MM.1S (cell line): ENCODE measurements at regions not wholly inside any gene's neighbourhood (a gene's known extent, or its start where the extent isn't known, plus 50 kb on each side); places are given as distances from the start of the nearest gene placed in this dataset.

ENCODE experiments used
- EZH2 ChIP-seq: fragments of 300-600 bp; sonication (generic); optimal IDR thresholded peaks from 2 replicates; pipeline ENCODE3; 2017; ENCODE audit warnings: low read depth, mild to moderate bottlenecking, antibody characterized with exemption, low read length, mixed read lengths
- EZH2phosphoT487 ChIP-seq: fragments of 300-600 bp; sonication (generic); IDR thresholded peaks from 2 replicates; pipeline ENCODE4 v1.6.1; 2018; ENCODE audit warnings: antibody characterized with exemption, low read length
- TF ChIP-seq, protein P1 (sequence below): fragments of 300-600 bp; sonication (generic); IDR thresholded peaks from 2 replicates; pipeline ENCODE4 v1.5.1; 2016; ENCODE audit warnings: antibody characterized with exemption, low read length, mixed read lengths

DNA sequence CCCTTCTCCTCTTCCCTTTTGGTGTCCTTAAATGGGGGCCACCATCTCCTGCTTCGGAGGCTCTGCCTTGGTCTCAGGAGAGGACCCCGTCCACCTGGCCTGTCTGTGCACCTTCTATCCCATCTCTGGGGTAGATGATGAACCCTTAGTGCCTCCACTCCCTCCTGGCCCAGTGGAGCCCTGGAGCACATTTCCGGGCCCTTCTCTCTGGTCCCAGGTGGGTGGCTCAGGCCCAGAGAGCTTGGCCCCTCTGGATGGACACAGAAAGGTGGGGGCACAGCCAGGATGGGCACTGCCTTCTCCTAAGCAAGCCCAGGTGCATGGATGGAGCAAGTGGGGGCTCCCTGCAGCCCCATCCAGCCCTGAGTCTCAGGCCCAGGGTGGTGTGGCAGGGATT, 121.4 kb upstream of the RET start:
- TF ChIP-seq, protein P1, sequence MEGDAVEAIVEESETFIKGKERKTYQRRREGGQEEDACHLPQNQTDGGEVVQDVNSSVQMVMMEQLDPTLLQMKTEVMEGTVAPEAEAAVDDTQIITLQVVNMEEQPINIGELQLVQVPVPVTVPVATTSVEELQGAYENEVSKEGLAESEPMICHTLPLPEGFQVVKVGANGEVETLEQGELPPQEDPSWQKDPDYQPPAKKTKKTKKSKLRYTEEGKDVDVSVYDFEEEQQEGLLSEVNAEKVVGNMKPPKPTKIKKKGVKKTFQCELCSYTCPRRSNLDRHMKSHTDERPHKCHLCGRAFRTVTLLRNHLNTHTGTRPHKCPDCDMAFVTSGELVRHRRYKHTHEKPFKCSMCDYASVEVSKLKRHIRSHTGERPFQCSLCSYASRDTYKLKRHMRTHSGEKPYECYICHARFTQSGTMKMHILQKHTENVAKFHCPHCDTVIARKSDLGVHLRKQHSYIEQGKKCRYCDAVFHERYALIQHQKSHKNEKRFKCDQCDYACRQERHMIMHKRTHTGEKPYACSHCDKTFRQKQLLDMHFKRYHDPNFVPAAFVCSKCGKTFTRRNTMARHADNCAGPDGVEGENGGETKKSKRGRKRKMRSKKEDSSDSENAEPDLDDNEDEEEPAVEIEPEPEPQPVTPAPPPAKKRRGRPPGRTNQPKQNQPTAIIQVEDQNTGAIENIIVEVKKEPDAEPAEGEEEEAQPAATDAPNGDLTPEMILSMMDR = no peak
- no peak for TF ChIP-seq EZH2
- no peak for TF ChIP-seq EZH2phosphoT487
